Nucleus accumbens (tissue), 56 donors: ENCODE measurements at regions not wholly inside any gene's neighbourhood (a gene's known extent, or its start where the extent isn't known, plus 50 kb on each side); places are given as distances from the start of the nearest gene placed in this dataset.
"Not testable (repeated sequence)": the region's sequence is repeated elsewhere in the genome, so short reads cannot be mapped to it uniquely, and the experiment has no call there.

Source experiments
- DNase-seq, 56 donors: peaks; one replicate each; lab custom pipeline; 2025; lab: John Stamatoyannopoulos, UW

DNA sequence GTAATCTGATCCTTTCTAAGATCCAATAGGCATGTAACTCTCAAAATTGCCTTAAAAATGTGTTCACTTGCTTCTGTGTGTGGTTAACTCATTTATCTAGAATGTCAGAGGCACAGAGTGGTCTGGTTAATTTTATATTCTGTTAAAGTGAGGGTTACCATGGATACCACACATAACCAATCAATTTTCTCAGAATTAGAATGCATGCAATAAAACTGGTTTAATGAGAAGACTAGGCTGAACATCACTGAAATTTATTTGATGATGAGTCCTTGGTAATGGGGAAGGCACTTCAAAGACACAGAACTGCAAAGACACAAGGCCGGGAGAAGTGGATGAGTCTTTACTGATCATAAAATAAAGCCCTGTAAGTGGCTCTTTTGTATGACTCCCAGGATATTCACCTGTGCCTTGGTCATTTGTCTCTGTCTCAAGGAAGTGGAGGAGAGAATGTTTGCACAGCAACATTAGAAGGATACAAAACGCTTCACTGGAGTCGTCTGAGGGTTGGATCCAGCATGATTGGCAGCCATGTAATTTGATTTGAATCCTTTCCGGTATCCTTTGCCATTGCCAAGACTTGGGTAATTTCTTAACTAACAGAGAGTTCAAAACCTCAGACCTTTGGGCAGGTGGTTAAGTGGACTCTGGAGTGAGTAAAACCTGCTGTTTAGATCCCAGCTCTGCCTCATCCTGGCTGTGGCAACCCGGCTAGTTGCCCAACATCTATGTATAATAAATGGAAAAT lies 94.0 kb upstream of the RBPJ start:
- no peak for DNase-seq

DNA sequence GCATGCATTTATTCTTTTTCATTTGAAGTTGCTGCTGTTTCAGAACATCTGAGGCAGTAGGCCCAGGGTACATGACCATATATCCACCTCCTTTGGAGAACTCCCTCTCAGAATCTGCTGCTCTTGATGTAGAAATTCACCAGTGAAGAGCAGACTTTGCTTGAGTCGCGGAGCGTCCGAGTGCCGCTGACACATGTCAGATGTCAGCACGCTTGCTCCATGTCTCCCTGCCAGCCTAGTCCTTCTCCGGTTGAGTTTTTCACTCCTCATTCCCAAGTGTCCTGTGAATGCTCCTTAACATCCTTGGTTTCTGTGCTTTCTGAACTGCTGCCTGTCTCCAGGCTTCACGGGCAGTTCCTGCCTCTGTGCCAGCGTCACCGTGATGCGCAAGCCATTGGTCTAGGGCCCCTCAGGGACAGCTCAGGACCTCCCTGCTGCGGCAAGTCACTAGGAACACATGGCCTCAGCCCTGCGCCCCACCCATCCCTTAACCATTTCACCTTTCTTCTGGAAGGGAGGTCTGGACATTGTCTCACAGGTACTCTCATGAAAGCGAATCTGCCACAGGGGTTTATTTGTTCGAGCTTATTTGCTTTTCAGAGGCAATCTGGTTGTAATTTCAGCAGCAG lies 93.1 kb upstream of the RBPJ start:
- no peak for DNase-seq

DNA sequence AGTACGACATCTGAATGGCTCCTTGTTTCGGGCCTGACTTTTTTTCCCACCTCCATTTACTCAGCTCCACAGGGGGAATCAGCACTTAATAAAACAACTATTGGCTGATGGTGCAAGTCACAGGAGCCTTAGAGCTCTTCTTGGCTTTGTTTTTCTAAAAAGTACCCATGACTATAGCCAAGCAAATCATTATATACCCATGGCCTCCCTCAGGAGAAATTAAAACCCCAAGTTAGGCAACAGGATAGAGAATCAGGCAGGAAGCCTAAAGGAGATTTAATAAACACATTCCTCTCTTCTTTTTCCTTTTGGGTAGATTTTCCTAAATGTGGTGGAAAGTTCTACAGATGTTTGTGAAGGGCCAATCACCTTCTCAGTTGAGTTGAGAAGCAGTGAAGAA lies 91.9 kb upstream of the RBPJ start:
- no peak for DNase-seq

DNA sequence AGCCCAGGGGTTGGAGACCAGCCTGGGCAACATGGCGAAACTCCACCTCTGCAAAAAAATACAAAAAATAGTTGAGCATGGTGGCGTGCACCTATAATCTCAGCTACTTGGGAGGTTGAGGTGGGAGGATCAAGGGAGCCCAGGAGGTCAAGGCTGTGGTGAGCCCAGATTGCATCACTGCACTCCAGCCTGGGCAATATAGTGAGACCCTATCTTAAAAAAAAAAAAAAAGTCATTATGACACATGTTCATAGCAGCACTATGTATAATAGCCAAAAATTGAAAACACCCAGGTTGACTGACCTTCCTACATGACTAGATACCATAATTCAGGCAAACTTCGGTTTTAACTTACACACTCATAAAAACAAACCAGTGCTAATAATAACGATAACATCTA lies 90.8 kb upstream of the RBPJ start:
- no peak for DNase-seq

DNA sequence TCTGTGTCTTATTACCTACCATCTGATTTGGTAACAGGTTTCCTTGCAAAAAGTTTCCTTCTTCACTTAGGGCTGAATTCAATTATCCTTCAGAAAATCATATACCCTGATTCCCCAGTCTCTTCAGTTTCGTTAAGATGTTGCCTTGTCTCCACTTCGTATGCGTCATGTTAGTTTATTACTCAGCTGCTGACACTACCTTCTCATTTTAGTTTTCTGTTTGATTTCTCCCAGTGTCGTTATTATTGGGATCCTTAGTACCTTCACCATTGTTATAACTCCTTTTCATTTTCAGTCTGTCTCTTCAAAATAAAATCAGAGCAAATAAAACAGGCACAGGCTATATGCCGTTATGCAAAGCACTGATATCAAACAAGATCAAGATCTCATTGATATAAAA lies 87.5 kb upstream of the RBPJ start:
- no peak for DNase-seq

DNA sequence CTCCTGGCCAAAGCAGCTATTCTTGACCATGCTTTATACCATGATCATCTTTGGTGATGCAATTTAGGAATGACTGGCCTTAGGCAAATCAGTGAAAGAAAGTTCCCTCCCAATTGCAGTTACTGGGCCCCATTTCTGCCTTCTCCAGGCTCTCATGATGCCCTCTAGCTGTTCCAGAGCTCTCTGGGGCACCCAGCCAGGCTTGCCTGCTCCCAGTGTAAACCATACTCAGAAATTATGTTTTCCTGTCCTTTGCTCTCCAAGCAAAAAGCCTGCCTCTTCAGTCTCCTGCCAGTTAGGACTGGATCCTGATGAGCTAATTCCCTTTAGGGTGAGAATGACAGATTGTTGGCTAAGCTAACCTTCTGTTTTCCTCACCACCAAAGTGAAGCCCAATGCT lies 85.3 kb upstream of the RBPJ start:
- DNase-seq: peak in 28 of 56 donors; percentile 3 to 55 (median 15)

DNA sequence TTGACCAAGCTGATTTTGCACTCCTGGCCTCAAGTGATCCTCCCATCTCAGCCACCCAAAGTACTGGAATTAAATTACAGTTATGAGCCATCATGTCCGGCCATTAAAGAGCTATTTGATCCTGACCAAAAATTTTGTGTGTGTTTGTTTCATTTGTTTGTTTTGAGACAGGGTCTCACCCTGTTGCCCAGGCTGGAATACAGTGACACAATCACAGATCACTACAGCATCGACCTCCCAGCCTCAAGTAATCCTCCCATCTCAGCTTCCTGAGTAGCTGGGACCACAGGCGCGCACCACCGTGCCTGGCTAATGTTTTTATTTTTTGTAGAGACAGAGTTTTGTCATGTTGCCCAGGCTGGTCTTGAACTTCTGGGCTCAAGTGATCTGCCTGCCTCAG lies 82.9 kb upstream of the RBPJ start:
- no peak for DNase-seq

DNA sequence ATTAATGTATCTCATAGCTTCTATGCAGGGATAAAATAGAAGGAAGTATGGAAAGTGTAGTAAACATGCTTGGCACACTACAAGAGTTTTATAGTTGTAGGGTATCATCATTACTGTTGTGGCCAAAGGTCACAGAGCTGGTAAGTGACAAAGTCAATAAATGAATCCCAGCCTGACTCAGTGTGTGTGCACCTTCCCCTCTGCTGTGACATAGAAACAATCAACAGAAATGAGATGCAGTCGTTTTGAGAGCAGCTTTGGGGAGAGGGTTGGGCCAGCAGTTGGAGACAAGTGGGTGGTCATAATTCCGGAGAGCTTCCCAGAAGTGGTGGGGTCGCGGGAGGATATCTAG lies 82.4 kb upstream of the RBPJ start:
- peak in 1 of 56 donors; percentile 56 for DNase-seq

DNA sequence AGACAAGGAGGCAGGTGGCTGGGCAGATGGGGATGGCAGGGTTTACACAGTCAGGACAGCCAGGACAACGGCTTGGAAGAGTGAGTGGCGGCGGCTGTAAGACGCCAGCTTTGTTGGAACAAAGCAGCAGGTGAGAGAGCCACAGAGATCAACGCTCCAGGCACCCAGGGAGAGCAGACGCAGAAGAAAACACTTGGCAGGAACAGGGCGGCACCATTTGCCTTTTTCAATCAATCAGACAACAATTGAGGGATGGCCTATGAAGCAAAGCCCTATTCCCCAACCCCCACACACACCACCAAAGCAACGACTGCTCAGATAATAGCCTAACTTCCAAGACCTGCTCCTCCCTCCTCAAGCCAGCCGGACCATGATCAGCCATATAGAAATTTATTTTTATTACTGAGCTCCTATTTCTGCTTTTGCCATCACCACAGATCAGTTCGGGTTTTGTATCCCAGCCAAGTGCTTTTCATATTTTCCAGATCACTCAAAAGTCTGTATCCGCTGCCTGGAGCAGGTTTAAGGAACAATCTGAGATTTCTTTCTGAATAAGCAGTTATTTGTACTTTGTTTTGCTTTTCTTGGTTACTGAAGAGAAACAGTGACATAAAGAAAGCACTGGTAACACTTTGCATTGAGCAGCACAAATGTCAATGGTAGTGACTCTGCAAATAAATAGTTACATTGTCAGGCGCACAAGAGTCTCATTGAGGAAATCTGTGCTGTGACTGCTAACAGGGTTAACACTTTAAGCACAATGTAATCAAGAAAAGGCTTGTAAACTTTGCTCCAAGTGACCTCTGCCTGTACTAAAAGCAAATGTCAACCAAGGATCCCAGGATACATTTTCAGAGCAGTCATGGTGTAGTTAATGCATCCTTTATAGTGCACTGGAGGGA lies 81.8 kb upstream of the RBPJ start:
- DNase-seq: peak in 43 of 56 donors; percentile 2 to 76 (median 29)

DNA sequence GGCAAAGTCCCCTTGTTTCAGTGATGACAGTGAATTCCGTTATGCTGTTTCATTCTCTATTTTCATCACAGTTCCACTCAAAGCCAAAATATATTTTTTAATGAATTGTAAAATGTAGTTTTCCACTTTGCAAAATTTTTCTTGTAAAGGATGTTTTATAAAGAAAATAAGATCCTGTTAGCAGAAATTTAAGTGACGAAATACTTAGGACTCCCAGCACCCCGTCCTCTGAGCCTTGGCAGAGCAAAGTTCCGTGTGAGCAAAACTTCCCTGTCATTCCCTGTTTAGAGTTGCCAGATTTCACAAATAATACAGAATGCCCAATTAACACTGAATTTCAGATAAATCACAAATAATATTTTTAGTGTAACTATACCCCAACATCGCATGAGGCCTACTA lies 81.0 kb upstream of the RBPJ start:
- no peak for DNase-seq

DNA sequence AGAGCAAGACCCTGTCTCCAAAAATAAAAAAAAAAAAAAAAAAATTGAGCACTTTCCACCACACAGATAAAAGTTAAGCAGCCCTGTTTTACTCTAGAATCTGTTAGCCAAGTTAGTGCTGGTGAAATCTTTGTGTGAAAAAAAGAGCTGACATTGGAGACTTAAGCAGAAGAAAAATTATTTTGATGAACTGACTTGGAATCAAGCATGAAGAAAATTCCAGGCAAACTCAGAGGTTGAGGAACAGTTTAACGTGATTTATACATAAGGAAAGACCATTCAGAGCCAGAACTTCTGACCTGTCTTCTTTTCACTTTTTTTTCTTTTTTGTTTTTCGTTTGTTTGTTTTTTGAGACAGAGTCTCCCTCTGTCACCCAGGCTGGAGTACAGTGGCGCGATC lies 79.6 kb upstream of the RBPJ start:
- no peak for DNase-seq

DNA sequence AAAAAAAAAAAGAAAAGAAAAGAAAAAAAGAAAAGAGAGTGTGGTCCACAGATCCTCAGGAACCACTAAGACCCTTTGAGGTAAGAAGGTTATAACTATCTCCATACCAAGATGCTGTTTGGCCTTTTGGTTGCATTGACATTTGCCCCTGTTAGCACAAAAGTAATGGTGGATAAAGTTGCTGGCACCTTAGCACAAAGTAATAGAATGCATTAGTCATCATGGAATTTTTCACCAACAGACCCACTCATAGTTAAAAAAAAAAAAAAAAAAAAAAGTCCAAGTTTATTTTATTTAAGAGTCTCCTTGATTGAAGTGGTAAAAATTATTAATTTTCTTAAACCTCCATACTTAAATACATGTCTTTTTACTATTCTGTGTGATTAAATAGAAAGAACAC lies 78.4 kb upstream of the RBPJ start:
- no peak for DNase-seq

DNA sequence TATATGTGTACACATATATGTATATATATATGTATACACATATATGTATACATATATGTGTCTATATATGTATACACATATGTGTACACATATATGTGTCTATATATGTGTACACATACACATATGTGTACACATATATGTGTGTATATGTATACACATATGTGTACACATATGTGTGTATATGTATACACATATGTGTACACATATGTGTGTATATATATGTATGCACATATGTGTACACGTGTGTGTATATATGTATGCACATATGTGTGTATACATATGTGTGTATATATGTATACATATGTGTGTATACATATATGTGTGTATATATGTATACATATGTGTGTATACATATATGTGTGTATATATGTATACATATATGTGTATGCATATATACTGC lies 76.7 kb upstream of the RBPJ start:
- DNase-seq: not testable (repeated sequence)

DNA sequence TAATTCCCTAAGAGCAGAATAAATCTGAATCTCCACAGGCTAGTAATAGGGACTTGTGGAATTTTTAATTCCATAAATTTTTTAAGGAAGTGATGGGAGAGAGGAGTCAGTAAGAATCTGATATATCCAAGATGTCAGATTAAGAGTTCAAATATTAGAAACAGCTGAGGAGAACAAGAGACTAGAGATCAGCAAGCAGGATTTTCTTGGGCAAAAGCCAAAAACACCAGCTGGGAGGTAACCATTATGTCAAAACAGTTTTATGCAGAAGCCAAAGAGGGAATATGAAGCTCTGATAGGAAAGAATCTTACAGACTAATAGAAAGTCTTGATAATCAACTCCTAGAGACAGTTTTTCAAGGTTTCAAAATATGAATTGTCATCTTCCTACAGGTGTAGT lies 72.2 kb upstream of the RBPJ start:
- DNase-seq: no peak

DNA sequence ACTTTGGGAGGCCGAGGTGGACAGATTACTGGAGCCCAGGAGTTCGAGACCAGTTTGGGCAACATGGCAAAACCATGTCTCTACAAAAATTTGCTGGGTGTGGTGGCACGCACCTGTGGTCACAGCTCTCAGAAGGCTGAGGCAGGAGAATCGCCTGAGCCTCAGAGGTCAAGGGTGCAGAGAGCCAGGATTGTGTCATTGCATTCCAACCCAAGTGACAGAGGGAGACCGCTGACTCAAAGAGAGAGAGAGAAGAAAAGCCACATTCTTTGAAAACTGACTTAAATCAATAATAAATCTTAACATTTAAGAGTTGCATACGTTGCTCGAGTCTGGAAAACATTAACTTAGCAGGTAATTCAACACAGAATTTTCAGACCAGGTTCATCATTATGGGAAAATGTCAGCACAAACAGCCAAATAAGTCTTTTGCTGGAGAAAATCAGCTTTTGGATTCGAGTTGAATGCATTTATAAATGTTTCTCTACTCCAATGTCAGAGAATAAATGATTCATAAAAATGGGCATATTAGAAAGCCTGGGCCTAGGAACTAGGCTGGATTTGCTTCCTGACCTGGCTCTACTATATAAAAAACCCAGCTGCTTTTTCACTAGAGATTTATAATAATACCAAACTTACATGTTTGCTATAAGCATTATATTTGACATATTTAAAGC lies 68.3 kb upstream of the RBPJ start:
- no peak for DNase-seq

DNA sequence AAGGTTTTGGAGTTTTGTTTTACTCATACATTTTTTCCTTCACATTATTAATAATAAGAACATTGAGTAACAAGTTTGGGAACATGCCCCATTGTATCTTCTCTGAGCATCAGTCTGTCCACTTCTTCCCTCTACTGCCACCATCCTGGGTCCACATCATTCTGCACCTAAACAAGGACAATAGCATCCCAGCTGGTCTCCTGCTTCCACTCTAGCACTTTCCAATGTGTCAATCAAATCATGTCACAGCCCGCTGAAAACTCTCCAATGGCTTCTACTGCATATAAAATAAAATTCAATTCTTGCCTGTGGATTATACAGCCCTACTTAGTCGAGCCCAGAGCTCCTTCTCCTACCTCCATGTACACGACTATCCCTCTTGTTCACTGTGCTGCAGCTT lies 66.8 kb upstream of the RBPJ start:
- DNase-seq: no peak

DNA sequence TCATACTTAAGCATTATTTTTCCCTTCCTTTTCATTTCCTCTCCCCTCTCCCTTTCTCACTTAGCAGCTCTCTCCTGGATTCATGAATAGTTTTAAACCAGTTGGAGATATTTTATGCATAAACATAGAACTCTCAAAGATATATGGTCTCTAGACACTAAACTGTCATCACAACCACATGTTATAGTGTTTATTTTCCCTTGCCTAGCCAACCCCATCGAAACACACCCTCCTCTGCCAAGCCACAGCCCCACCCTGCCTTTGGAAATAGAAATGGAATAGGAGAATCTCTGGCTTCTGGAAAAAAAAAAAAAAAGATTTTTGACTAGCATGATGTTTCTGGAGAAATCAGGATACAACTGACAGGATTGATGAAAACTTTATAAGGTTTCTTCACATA lies 64.8 kb upstream of the RBPJ start:
- no peak for DNase-seq

DNA sequence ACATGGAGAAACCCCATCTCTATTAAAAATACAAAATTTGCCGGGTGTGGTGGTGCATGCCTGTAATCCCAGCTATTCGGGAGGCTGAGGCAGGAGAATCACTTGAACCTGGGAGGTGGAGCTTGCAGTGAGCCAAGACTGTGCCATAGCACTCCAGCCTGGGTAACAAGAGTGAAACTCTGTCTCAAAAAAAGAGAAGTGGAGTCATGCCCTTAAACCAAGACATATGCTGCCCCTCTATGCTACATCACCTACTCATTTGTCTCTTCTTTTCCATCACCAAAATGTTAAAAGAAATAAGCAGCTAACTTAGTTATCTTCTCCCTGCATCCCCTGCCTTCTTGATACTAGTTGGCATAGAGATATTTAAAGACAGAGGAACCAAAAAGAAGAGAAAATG lies 63.4 kb upstream of the RBPJ start:
- not testable (repeated sequence) for DNase-seq

DNA sequence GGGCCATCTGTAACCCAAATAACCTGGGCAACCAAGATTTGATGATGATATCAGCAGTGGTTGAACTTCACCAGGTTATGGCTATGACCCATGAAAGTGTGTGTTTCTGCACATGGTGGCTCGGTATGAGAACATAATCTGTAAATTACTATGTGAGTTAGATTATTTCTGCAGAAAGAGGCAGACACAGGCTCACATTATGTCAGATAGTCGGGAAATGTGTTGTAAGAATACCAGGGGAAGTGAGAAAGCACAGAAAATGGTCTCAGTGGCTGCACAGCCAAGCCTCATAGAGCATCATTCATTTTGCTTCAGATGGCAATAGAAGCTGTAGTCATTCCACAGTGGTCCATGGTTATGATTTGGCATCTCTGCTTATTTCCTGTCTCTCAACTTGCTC lies 63.0 kb upstream of the RBPJ start:
- no peak for DNase-seq

DNA sequence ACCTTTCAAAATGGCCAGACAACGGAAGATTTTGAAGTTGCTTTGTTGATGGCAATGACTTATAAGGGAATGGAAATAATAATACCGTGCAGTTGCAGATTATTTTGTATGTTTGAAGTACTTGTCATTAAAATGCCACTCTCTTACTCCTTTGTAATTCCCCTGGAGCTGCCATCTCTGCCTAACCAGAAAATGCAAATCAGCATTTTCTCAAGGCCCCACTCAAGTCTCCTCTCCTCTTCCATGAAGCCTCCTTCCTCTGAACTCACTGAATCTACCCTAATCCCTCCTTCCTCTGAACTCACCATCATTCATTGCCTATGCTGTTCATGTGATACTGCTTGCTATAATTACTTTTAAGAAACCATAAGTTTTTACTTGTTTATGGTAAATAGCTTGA lies 60.2 kb upstream of the RBPJ start:
- DNase-seq: no peak

DNA sequence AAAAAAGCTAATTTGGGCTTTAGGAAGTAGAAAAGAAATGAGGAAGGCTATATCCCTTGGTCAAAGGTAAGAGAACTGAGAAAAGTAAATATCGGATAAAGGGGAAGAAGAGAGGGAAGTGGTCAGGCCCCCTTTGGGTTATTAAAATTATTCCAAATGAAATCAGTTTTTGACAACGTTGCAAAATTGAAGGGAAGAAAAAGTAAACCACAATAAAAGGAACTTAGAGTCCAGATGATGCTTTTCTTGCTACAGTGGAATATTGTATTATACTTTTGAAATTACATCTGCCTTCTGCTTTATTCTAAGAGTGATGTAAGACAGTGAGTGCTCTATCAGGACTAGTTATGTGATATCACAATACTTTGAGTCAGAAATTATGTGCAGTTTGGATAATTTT lies 59.4 kb upstream of the RBPJ start:
- no peak for DNase-seq
